ENCODE measurements at regions not wholly inside any gene's neighbourhood (a gene's known extent, or its start where the extent isn't known, plus 50 kb on each side); places are given as distances from the start of the nearest gene placed in this dataset.

- TF ChIP-seq CTCF (conservative IDR thresholded peaks at IDR 0.05; ENCODE audit: low read length), result no peak
- TF ChIP-seq EZH2phosphoT487 (IDR thresholded peaks at IDR 0.05; ENCODE audit: borderline replicate concordance, low read depth, low read length), result no peak
These were observed 913.9 kb downstream of the BRINP3 start for GRCh38 chr1:189563784-189564183.

Measured in OCI-LY7 (cell line).